MM.1S (cell line): ENCODE measurements at regions not wholly inside any gene's neighbourhood (a gene's known extent, or its start where the extent isn't known, plus 50 kb on each side); places are given as distances from the start of the nearest gene placed in this dataset.

Experiments
- CTCF ChIP-seq: fragments of 300-600 bp; sonication (generic); IDR thresholded peaks from 2 replicates; pipeline ENCODE4 v1.5.1; 2016; ENCODE audit warnings: antibody characterized with exemption, low read length, mixed read lengths
- EZH2phosphoT487 ChIP-seq: fragments of 300-600 bp; sonication (generic); IDR thresholded peaks from 2 replicates; pipeline ENCODE4 v1.6.1; 2018; ENCODE audit warnings: antibody characterized with exemption, low read length

GRCh38 chr9:73441890-73442818, 290.5 kb downstream of the ANXA1 start:
- TF ChIP-seq CTCF (no peak), EZH2phosphoT487 (no peak)
